Neuronal stem cell (in vitro differentiated cells): ENCODE measurements at regions not wholly inside any gene's neighbourhood (a gene's known extent, or its start where the extent isn't known, plus 50 kb on each side); places are given as distances from the start of the nearest gene placed in this dataset.
A peak's percentile ranks its signal among the peaks of the same experiment; 100 is the strongest.

Experiments used
- DNase-seq: peaks from one replicate; pipeline ENCODE4 v3.0.0-alpha.2; 2013; ENCODE audit warnings: low spot score
- H2AFZ ChIP-seq: one replicate; pipeline ENCODE4 v1.6.1; 2013; ENCODE audit warnings: mild to moderate bottlenecking, low read length, inconsistent platforms
- H2AK5ac ChIP-seq: 2 replicates; pipeline ENCODE4 v1.6.1; 2013; ENCODE audit warnings: low read depth, mild to moderate bottlenecking, inconsistent platforms, low read length, moderate library complexity, mixed read lengths
- H2BK120ac ChIP-seq: 2 replicates; pipeline ENCODE4 v1.6.1; 2013; ENCODE audit warnings: low read depth, mild to moderate bottlenecking, inconsistent platforms, low read length, moderate library complexity, mixed read lengths
- H2BK12ac ChIP-seq: one replicate; pipeline ENCODE4 v1.6.1; 2013; ENCODE audit warnings: low read length, inconsistent platforms
- H2BK15ac ChIP-seq: 2 replicates; pipeline ENCODE4 v1.6.1; 2013; ENCODE audit warnings: mild to moderate bottlenecking, low read length, inconsistent platforms, mixed read lengths
- H2BK5ac ChIP-seq: one replicate; pipeline ENCODE4 v1.6.1; 2013; ENCODE audit warnings: inconsistent platforms, mild to moderate bottlenecking, low read length, moderate library complexity
- H3K14ac ChIP-seq: one replicate; pipeline ENCODE4 v1.6.1; 2013; ENCODE audit warnings: low read length, inconsistent platforms
- H3K18ac ChIP-seq: 2 replicates; pipeline ENCODE4 v1.6.1; 2013; ENCODE audit warnings: low read length, inconsistent platforms
- H3K23ac ChIP-seq: 2 replicates; pipeline ENCODE4 v1.6.1; 2013; ENCODE audit warnings: low read depth, mild to moderate bottlenecking, mixed read lengths, low read length, inconsistent platforms; ENCODE audit not compliant: poor library complexity
- H3K27ac ChIP-seq: replicated peaks from 3 replicates; pipeline ENCODE4 v1.5.1; 2013; ENCODE audit warnings: low read length, inconsistent platforms
- H3K27me3 ChIP-seq, 3 experiments: 2 replicates each; pipeline ENCODE4 v1.6.1; 2013; ENCODE audit warnings: low read length in 3 of 3, mild to moderate bottlenecking in 2 of 3, inconsistent platforms in 1 of 3, low read depth in 1 of 3, mixed read lengths in 1 of 3, moderate library complexity in 1 of 3; ENCODE audit not compliant: control insufficient read depth in 3 of 3, insufficient read depth in 3 of 3
- H3K36me3 ChIP-seq, 2 donors: replicated peaks in 1 of 2; 2 replicates each; pipeline ENCODE4 v1.6.1; 2013; ENCODE audit warnings: low read length in 2 of 2; ENCODE audit not compliant: control insufficient read depth in 2 of 2, insufficient read depth in 2 of 2
- H3K4ac ChIP-seq: 2 replicates; pipeline ENCODE4 v1.6.1; 2013; ENCODE audit warnings: inconsistent platforms, mild to moderate bottlenecking, low read length, moderate library complexity
- H3K4me1 ChIP-seq, 2 donors: 1 replicate in 1 of 2; 2 replicates in 1 of 2; pipeline ENCODE4 v1.6.1; 2013; ENCODE audit warnings: low read length in 2 of 2, low read depth in 1 of 2; ENCODE audit not compliant: control insufficient read depth in 2 of 2, insufficient read depth in 1 of 2
- H3K4me2 ChIP-seq: one replicate; pipeline ENCODE4 v1.6.1; 2013; ENCODE audit warnings: mild to moderate bottlenecking, low read length, inconsistent platforms; ENCODE audit not compliant: insufficient read depth, poor library complexity, severe bottlenecking
- H3K4me3 ChIP-seq, 2 donors: 2 replicates each; pipeline ENCODE4 v1.5.1; 2013; ENCODE audit warnings: low read length in 2 of 2, mild to moderate bottlenecking in 2 of 2, inconsistent platforms in 1 of 2, moderate library complexity in 1 of 2
- H3K79me1 ChIP-seq: one replicate; pipeline ENCODE4 v1.6.1; 2013; ENCODE audit warnings: low read depth, mild to moderate bottlenecking, inconsistent platforms, low read length, moderate library complexity
- H3K9ac ChIP-seq: one replicate; pipeline ENCODE4 v1.6.1; 2013; ENCODE audit warnings: mild to moderate bottlenecking, low read depth, low read length, inconsistent platforms; ENCODE audit not compliant: poor library complexity
- H3K9me3 ChIP-seq, 2 donors: replicated peaks in 1 of 2; 2 replicates each; pipeline versions ENCODE3 to v1.6.1; 2013; ENCODE audit warnings: low read length in 2 of 2, mild to moderate bottlenecking in 2 of 2, inconsistent platforms in 1 of 2, low read depth in 1 of 2, mixed read lengths in 1 of 2, moderate library complexity in 1 of 2; ENCODE audit not compliant: control insufficient read depth in 2 of 2, insufficient read depth in 1 of 2
- H4K8ac ChIP-seq: one replicate; pipeline ENCODE4 v1.6.1; 2013; ENCODE audit warnings: low read depth, mild to moderate bottlenecking, inconsistent platforms, low read length, moderate library complexity
- H4K91ac ChIP-seq: one replicate; pipeline ENCODE4 v1.6.1; 2013; ENCODE audit warnings: low read length, low read depth, mild to moderate bottlenecking, inconsistent platforms; ENCODE audit not compliant: poor library complexity
- WGBS, 2 donors: extraction: QIAGEN DNeasy Blood & Tissue Kit; methylation state at CpG; one replicate each; pipeline ENCODE4 v1.1.7; 2013; ENCODE audit warnings: missing lambda C conversion rate in 2 of 2, mixed read lengths in 1 of 2; ENCODE audit not compliant: insufficient read length in 2 of 2, insufficient replicate concordance in 1 of 2; ENCODE audit errors: extremely low coverage in 2 of 2; 5-methylcytosine and 5-hydroxymethylcytosine counted together

- Histone ChIP-seq H3K23ac (no peak overlapping the region), H3K4me1 (no peaks in the 10 kb centered on the region)
- no CpG with 5 or more reads among the region's 17 CpGs for WGBS, 2 donors
Measured at GRCh38 chr20:57834306-57835073, 124.7 kb upstream of the PMEPA1 start.

GRCh38 chr20:57831993-57832585 lies 122.3 kb upstream of the PMEPA1 start:
- no peak overlapping the region for H3K4ac ChIP-seq
- H2BK5ac ChIP-seq, result no peak overlapping the region
- H4K91ac ChIP-seq, result no peak overlapping the region
- H3K4me2 ChIP-seq, result no peak overlapping the region
- peaks cover 0 to 20% (median 0%) of the 10 kb centered on the region in 3 experiments for H3K27me3 ChIP-seq
- no peak overlapping the region for H2AFZ ChIP-seq
- no peak overlapping the region for H4K8ac ChIP-seq
- H3K23ac ChIP-seq, result no peak overlapping the region
- no peaks in the 10 kb centered on the region for H3K36me3 ChIP-seq
- no peak for DNase-seq
- no peak overlapping the region for H2BK15ac ChIP-seq
- H3K27ac ChIP-seq, result no peak overlapping the region
- no peak overlapping the region for H2BK120ac ChIP-seq
- no peak overlapping the region for H2BK12ac ChIP-seq
- no peaks in the 10 kb centered on the region for H3K79me1 ChIP-seq
- no peak overlapping the region for H3K9ac ChIP-seq
- H3K4me3 ChIP-seq, result no peak overlapping the region
- no peaks in the 10 kb centered on the region for H3K4me1 ChIP-seq
- peak overlapping the region; percentile 20 for H3K18ac ChIP-seq
- no CpG with 5 or more reads among the region's 8 CpGs for WGBS, 2 donors
- H3K9me3 ChIP-seq, result no peaks in the 10 kb centered on the region
- peak overlapping the region; percentile 73 for H2AK5ac ChIP-seq
- H3K14ac ChIP-seq, result no peak overlapping the region

More at GRCh38 chr20:57834306-57835073, 124.7 kb upstream of the PMEPA1 start:
- Histone ChIP-seq H4K91ac (no peak overlapping the region), H3K4me2 (no peak overlapping the region), H2BK12ac (no peak overlapping the region), H3K14ac (no peak overlapping the region), H2AFZ (no peak overlapping the region), H3K9ac (no peak overlapping the region), H3K27me3 (peaks cover 0 to 20% (median 0%) of the 10 kb centered on the region in 3 experiments), H3K18ac (peak overlapping the region; percentile 1), H3K4ac (no peak overlapping the region), H2BK15ac (no peak overlapping the region), H2BK5ac (no peak overlapping the region), H3K36me3 (no peaks in the 10 kb centered on the region), H3K9me3 (no peaks in the 10 kb centered on the region), H3K27ac (no peak overlapping the region), H3K79me1 (no peaks in the 10 kb centered on the region), H2BK120ac (no peak overlapping the region), H2AK5ac (no peak overlapping the region), H3K4me3 (no peak overlapping the region), H4K8ac (no peak overlapping the region)
- no peak for DNase-seq

- no peak overlapping the region for H3K27ac ChIP-seq
- no peak for DNase-seq
- no peak overlapping the region for H3K4me2 ChIP-seq
- H3K23ac ChIP-seq, result no peak overlapping the region
- no peaks in the 10 kb centered on the region for H3K4me1 ChIP-seq
- H3K27me3 ChIP-seq, result peaks cover 0 to 18% (median 0%) of the 10 kb centered on the region in 3 experiments
- no peaks in the 10 kb centered on the region for H3K9me3 ChIP-seq
- no peak overlapping the region for H4K91ac ChIP-seq
- no peak overlapping the region for H3K18ac ChIP-seq
- no CpG with 5 or more reads among the region's 9 CpGs for WGBS, 2 donors
- H2BK15ac ChIP-seq, result no peak overlapping the region
- H3K4ac ChIP-seq, result no peak overlapping the region
- H2BK120ac ChIP-seq, result no peak overlapping the region
- no peak overlapping the region for H4K8ac ChIP-seq
- no peak overlapping the region for H2AK5ac ChIP-seq
- no peak overlapping the region for H2BK5ac ChIP-seq
- H3K14ac ChIP-seq, result no peak overlapping the region
- no peak overlapping the region for H3K4me3 ChIP-seq
- H2BK12ac ChIP-seq, result no peak overlapping the region
- H3K9ac ChIP-seq, result no peak overlapping the region
- no peaks in the 10 kb centered on the region for H3K36me3 ChIP-seq
- H2AFZ ChIP-seq, result no peak overlapping the region
- H3K79me1 ChIP-seq, result no peaks in the 10 kb centered on the region
Measured at GRCh38 chr20:57831326-57831992, 121.6 kb upstream of the PMEPA1 start.

- Histone ChIP-seq H3K4me1 (no peaks in the 10 kb centered on the region), H3K36me3 (no peaks in the 10 kb centered on the region), H3K18ac (no peak overlapping the region), H3K9me3 (no peaks in the 10 kb centered on the region), H2AK5ac (no peak overlapping the region), H3K14ac (peak overlapping the region; percentile 27), H3K4ac (no peak overlapping the region), H4K8ac (no peak overlapping the region), H3K27me3 (peaks cover 0 to 12% (median 0%) of the 10 kb centered on the region in 3 experiments), H4K91ac (no peak overlapping the region), H2BK12ac (no peak overlapping the region), H3K4me2 (no peak overlapping the region), H3K23ac (no peak overlapping the region), H3K9ac (no peak overlapping the region), H2BK5ac (no peak overlapping the region), H2BK15ac (no peak overlapping the region), H3K4me3 (no peak overlapping the region), H2BK120ac (no peak overlapping the region), H3K79me1 (no peaks in the 10 kb centered on the region), H2AFZ (no peak overlapping the region), H3K27ac (no peak overlapping the region)
- DNase-seq, result no peak
- no CpG with 5 or more reads among the region's 12 CpGs for WGBS, 2 donors
Measured at GRCh38 chr20:57830515-57830895, 120.7 kb upstream of the PMEPA1 start.
